DND-41 (cell line): ENCODE measurements at regions not wholly inside any gene's neighbourhood (a gene's known extent, or its start where the extent isn't known, plus 50 kb on each side); places are given as distances from the start of the nearest gene placed in this dataset.

ENCODE experiments used
- ATAC-seq: fragments of 200-7000 bp; cut with Tn5 transposase; 3 replicates; pipeline ENCODE4 v1.9.1; 2021; ENCODE audit warnings: low read depth; ENCODE audit not compliant: insufficient read depth
- DNase-seq: peaks from one replicate; pipeline ENCODE4 v3.0.0-alpha.2; 2020
- H2AFZ ChIP-seq: 2 replicates; pipeline ENCODE4 v1.6.0; 2012; ENCODE audit warnings: low read depth, low read length
- H3K27ac ChIP-seq: 2 replicates; pipeline ENCODE4 v1.5.1; 2012; ENCODE audit warnings: low read length, inconsistent platforms
- H3K27me3 ChIP-seq: fragments of 200-600 bp; sonication (generic); 2 replicates; pipeline ENCODE4 v1.6.0; 2012; ENCODE audit warnings: low read length, mild to moderate bottlenecking, inconsistent platforms; ENCODE audit not compliant: insufficient read depth, poor library complexity
- H3K36me3 ChIP-seq: 2 replicates; pipeline ENCODE4 v1.5.1; 2012; ENCODE audit warnings: low read length, inconsistent platforms; ENCODE audit not compliant: insufficient read depth
- H3K4me1 ChIP-seq: 2 replicates; pipeline ENCODE4 v1.5.1; 2012; ENCODE audit warnings: mild to moderate bottlenecking, low read length; ENCODE audit not compliant: insufficient read depth
- H3K4me2 ChIP-seq: 2 replicates; pipeline ENCODE4 v1.6.0; 2012; ENCODE audit warnings: mild to moderate bottlenecking, moderate library complexity, low read length, inconsistent platforms; ENCODE audit not compliant: insufficient read depth
- H3K4me3 ChIP-seq, 2 experiments: fragments of 200-600 bp in 1 of 2; shearing (Covaris generic) in 1 of 2; 2 replicates each; pipeline ENCODE4 v1.5.1; 2012 to 2016; ENCODE audit warnings: inconsistent platforms in 2 of 2, low read length in 2 of 2, mild to moderate bottlenecking in 2 of 2, low read depth in 1 of 2, moderate library complexity in 1 of 2
- H3K79me2 ChIP-seq: 2 replicates; pipeline ENCODE4 v1.6.0; 2012; ENCODE audit warnings: low read length, inconsistent platforms; ENCODE audit not compliant: insufficient read depth
- H3K9ac ChIP-seq: 2 replicates; pipeline ENCODE4 v1.6.0; 2012; ENCODE audit warnings: low read depth, mild to moderate bottlenecking, inconsistent platforms, low read length, moderate library complexity
- H3K9me3 ChIP-seq: 2 replicates; pipeline ENCODE4 v1.5.1; 2012; ENCODE audit warnings: low read length, moderate library complexity, mild to moderate bottlenecking, inconsistent platforms; ENCODE audit not compliant: insufficient read depth, severe bottlenecking
- H4K20me1 ChIP-seq: 2 replicates; pipeline ENCODE4 v1.6.0; 2012; ENCODE audit warnings: low read length; ENCODE audit not compliant: insufficient read depth
- EZH2 ChIP-seq: IDR thresholded peaks from 3 replicates; pipeline ENCODE4 v1.6.1; 2012; ENCODE audit warnings: borderline replicate concordance, low read depth, mild to moderate bottlenecking, moderate library complexity, low read length, inconsistent platforms; ENCODE audit not compliant: severe bottlenecking
- TF ChIP-seq, protein P1 (sequence below): IDR thresholded peaks from 2 replicates; pipeline ENCODE4 v1.5.1; 2012; ENCODE audit warnings: borderline replicate concordance, low read length, moderate library complexity, mild to moderate bottlenecking; ENCODE audit not compliant: poor library complexity, severe bottlenecking; ENCODE audit errors: extremely low read depth

DNA sequence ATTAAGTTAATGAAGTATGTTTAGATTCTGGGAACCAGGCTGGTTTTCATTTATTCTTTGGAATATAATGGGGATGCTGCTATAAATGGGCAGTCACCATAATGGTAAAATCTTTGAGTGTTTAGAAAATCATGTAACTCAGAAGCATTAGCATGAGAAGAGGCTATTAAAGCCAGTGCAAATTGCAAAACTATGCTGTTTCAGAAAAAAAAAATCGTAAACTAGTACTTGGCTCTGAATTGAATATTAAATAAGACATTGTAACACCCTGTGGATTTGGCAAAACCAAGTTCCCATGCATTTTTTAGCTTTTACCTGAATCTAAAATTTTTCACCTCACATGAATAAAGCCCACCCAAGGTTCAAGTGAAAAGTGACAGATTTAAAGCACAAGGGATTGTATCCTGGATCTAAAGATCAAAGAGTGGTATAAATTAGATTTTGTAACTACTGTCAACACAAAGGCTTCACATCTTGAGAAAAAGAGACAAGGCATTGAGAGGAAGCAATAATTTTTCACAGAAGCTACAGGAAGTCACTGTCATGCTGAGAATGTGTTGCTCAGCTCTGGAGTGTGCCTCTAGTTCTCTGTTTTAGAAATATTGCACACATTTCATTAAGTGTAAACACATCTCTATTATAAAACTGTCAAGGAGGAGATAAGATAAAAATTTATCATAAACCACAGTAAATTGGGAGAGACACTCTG is 142.2 kb downstream of the ABCA8 start:
- Histone ChIP-seq H3K27ac (no peak overlapping the region), H3K4me1 (no peaks in the 10 kb centered on the region), H3K4me2 (no peak overlapping the region), H3K9ac (no peak overlapping the region), H3K27me3 (no peaks in the 10 kb centered on the region), H3K4me3 (no peak overlapping the region), H3K9me3 (peaks cover 5% of the 10 kb centered on the region), H4K20me1 (no peaks in the 10 kb centered on the region), H3K79me2 (no peaks in the 10 kb centered on the region), H3K36me3 (no peaks in the 10 kb centered on the region), H2AFZ (no peak overlapping the region)
- ATAC-seq (no peak), DNase-seq (no peak)
- TF ChIP-seq EZH2: no peak
- TF ChIP-seq, protein P1, sequence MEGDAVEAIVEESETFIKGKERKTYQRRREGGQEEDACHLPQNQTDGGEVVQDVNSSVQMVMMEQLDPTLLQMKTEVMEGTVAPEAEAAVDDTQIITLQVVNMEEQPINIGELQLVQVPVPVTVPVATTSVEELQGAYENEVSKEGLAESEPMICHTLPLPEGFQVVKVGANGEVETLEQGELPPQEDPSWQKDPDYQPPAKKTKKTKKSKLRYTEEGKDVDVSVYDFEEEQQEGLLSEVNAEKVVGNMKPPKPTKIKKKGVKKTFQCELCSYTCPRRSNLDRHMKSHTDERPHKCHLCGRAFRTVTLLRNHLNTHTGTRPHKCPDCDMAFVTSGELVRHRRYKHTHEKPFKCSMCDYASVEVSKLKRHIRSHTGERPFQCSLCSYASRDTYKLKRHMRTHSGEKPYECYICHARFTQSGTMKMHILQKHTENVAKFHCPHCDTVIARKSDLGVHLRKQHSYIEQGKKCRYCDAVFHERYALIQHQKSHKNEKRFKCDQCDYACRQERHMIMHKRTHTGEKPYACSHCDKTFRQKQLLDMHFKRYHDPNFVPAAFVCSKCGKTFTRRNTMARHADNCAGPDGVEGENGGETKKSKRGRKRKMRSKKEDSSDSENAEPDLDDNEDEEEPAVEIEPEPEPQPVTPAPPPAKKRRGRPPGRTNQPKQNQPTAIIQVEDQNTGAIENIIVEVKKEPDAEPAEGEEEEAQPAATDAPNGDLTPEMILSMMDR: no peak

DNA sequence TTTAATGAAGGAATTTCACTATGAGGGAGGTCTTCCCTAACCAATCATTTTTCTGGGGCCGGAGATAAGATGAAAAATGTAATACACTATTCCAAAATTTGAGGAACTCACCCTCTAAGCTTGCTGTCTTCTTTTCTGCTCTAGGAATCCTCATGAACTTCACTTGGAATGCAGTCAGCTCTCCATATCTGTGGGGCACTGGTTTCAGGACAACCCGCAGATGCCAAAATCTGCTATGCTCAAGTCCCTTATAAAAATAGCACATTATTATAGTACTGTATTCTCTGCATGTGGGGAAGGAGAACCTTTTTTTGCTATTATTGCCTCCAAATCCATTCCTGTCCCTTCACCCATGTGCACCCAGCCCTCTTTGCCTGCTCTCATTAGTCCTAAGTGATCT is 146.0 kb downstream of the ABCA8 start:
- Histone ChIP-seq H3K4me3 (no peak overlapping the region), H2AFZ (no peak overlapping the region)
- ATAC-seq: no peak

DNA sequence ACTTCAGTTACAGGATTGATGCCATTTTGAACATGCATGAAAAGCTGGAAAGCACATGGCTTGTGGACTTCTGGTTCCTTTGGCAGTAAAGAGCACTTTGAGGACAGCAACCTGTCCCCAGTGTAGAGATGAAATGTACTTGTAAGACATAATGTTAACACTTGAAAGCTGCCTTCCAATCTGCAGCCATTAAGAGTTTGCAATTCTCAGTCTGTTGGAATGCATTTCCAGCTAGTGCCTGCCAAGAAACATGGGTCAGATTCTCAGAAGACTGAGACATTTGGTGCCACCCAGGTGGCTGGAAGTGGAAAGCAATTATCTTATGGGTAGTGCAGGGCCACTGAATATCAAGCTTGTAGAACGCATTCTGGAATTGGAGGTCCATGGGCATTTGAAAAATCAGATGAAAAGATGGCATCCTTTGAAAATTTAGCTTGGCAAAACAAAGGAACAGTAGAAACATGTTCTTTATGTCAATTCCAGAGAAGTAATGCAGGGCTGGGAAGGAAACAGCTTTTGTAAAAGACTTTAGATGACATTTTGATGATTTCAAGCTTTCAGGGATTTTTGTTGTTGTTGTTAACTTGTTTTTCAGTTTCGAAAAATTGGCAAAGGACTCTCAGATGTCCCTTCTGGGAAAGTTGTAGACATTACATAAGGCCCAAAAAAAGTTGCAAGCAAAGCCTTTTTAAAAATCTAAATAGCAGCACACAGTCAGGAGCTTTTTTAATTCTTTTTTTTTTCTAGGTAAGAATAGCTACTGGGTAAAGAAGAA is 147.0 kb downstream of the ABCA8 start:
- no peaks in the 10 kb centered on the region for H3K79me2 ChIP-seq
- no peak overlapping the region for H3K27ac ChIP-seq
- no peak for DNase-seq
- H3K9ac ChIP-seq: no peak overlapping the region
- H3K4me1 ChIP-seq: no peaks in the 10 kb centered on the region
- H3K4me2 ChIP-seq: no peak overlapping the region
- H3K36me3 ChIP-seq: no peaks in the 10 kb centered on the region
- peaks cover 5% of the 10 kb centered on the region for H3K9me3 ChIP-seq
- no peaks in the 10 kb centered on the region for H3K27me3 ChIP-seq
- no peak for TF ChIP-seq EZH2
- H3K4me3 ChIP-seq: no peak overlapping the region
- H4K20me1 ChIP-seq: no peaks in the 10 kb centered on the region
- no peak for ATAC-seq
- no peak overlapping the region for H2AFZ ChIP-seq

More for the DNA sequence above, 146.0 kb downstream of the ABCA8 start:
- H3K4me2 ChIP-seq: no peak overlapping the region
- H3K79me2 ChIP-seq: no peaks in the 10 kb centered on the region
- no peaks in the 10 kb centered on the region for H3K4me1 ChIP-seq
- no peaks in the 10 kb centered on the region for H3K36me3 ChIP-seq
- H4K20me1 ChIP-seq: no peaks in the 10 kb centered on the region
- H3K9ac ChIP-seq: no peak overlapping the region
- no peak for DNase-seq
- H3K9me3 ChIP-seq: peaks cover 5% of the 10 kb centered on the region
- no peak for TF ChIP-seq EZH2
- TF ChIP-seq, protein P1: no peak
- H3K27me3 ChIP-seq: no peaks in the 10 kb centered on the region
- H3K27ac ChIP-seq: no peak overlapping the region

DNA sequence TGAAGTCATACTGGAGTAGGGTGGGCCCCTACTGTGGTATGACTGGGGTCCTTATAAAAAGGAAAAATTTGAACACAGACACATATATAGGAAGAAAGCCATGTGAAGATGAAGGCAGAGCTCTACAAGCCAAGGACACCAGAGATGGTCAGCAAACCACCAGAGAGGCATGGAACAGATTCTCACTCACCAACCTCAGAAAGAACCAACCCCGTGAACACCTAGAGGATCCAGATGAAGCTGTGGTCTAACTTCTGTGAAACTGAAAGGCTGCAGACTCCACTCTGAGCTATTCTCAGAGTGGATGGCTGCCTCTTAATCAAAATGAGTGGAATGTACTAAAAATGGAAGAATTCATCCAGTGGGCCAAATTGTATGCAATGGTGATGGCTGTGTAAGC is 149.6 kb downstream of the ABCA8 start:
- Histone ChIP-seq H3K4me2 (no peak overlapping the region), H3K4me1 (no peaks in the 10 kb centered on the region), H3K36me3 (no peaks in the 10 kb centered on the region), H3K4me3 (no peak overlapping the region), H4K20me1 (no peaks in the 10 kb centered on the region), H3K9ac (no peak overlapping the region), H3K79me2 (no peaks in the 10 kb centered on the region), H3K27ac (no peak overlapping the region), H2AFZ (no peak overlapping the region), H3K27me3 (no peaks in the 10 kb centered on the region), H3K9me3 (no peaks in the 10 kb centered on the region)
- DNase-seq: no peak
- TF ChIP-seq EZH2: no peak
- TF ChIP-seq, protein P1: no peak
- ATAC-seq: no peak
